ENCODE measurements at regions not wholly inside any gene's neighbourhood (a gene's known extent, or its start where the extent isn't known, plus 50 kb on each side); places are given as distances from the start of the nearest gene placed in this dataset.

DNA sequence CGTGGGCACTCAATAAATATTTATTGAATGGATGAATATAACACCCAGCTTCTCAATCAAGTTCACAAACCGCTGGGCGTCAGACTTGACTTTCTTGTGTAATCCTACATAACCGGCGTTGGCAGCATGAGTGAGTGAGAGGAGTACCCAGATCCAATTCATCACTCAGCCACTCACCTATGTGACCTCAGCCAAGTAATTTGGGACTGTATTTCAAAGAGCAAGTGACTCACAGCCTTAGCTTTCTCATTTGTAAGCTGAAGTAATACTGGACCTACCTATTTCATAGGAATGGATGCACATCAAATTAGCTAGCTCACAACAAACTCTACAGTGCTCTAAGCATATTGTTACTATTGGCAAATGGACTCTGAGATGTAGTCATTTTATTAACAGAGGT is 53.8 kb upstream of the FAM204A start:
- Mint-ChIP-seq H3K27ac (no peak overlapping the region), H3K9me3 (no peaks in the 10 kb centered on the region), H3K27me3 (peaks cover 29% of the 10 kb centered on the region), H3K36me3 (no peaks in the 10 kb centered on the region), H3K4me3 (no peak overlapping the region), H3K4me1 (no peaks in the 10 kb centered on the region)
- no peak for DNase-seq

DNA sequence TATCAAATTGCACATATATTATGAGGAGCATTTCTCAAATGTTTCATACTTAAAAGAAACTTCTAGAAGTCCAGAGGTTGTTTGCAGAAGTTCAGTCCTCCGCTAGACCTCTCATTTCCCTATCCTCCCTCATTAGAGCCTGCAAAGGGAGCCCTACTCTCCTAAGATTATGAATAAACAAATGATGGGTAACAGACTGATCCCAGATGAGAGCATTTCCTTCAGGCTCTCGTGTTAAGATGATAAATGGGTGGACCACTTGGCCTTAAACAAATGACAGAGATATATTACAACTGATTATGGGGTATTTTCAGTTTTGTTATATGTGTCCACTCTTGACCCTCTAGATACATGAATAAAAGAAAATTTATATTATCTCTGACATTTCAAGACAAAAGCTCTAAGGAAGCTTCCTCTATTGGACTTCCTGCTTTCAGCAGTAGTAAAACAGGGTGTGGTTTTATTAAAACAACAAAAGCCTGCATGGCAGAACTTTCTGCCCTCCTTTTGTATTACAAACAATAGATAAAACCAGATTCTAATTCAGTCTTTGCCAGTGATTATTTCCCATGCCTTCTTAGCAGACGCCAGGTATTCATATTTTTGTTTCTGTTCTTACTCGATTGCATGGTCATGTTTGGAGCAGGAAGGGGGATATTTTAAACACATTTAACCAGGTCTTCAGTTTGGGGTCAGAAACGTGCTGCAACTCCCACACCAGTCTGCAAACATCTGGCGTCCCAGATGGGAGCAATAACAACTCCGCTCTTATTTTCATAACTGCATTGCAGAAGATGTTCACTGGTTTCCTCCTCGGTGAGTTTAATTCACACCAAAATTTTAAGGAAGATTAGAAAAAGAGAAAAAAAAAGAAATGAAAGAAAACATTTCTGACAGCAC is 52.4 kb upstream of the FAM204A start:
- H3K9me3 Mint-ChIP-seq, result no peaks in the 10 kb centered on the region
- H3K4me3 Mint-ChIP-seq, result no peak overlapping the region
- peaks cover 28% of the 10 kb centered on the region for H3K27me3 Mint-ChIP-seq
- H3K27ac Mint-ChIP-seq, result no peak overlapping the region
- no peak for DNase-seq
- no peaks in the 10 kb centered on the region for H3K36me3 Mint-ChIP-seq
- H3K4me1 Mint-ChIP-seq, result no peaks in the 10 kb centered on the region

DNA sequence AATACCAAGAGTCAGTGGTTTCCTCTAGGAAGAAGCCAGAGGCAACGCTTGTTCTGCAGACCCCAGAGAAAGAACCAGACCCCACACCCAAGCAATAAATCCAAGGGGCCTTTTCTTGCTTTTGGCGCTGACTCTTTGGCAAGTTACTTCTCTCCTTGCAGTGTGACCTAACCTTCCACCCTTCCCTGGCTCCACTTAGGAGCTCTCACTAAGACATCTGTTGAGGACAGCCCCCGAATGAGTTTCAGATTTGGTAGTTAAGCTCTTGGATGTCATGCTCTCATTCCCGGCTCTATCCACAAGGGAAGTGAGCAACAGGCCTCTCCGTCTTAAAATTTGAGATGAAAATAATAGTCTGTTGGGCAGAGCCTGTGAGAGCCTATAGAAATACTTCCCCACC is 50.6 kb upstream of the FAM204A start:
- no peak overlapping the region for H3K4me3 Mint-ChIP-seq
- H3K27ac Mint-ChIP-seq, result no peak overlapping the region
- no peak for DNase-seq
- H3K4me1 Mint-ChIP-seq, result no peaks in the 10 kb centered on the region
- H3K27me3 Mint-ChIP-seq, result peaks cover 29% of the 10 kb centered on the region
- H3K36me3 Mint-ChIP-seq, result no peaks in the 10 kb centered on the region
- H3K9me3 Mint-ChIP-seq, result no peaks in the 10 kb centered on the region
